GM18507 (cell line): ENCODE measurements at regions not wholly inside any gene's neighbourhood (a gene's known extent, or its start where the extent isn't known, plus 50 kb on each side); places are given as distances from the start of the nearest gene placed in this dataset.
"Not testable (repeated sequence)": the region's sequence is repeated elsewhere in the genome, so short reads cannot be mapped to it uniquely, and the experiment has no call there.

Experiments used
- DNase-seq: peaks from one replicate; pipeline ENCODE4 v3.0.0; 2011; ENCODE audit warnings: low read depth; ENCODE audit not compliant: insufficient read length; ENCODE audit errors: extremely low spot score
- FAIRE-seq: peaks from 2 replicates; lab custom pipeline; 2011; peaks lifted over from hg19 to GRCh38; lab: Jason Lieb, UNC

- FAIRE-seq (no peak), DNase-seq (no peak)
Measured at GRCh38 chr13:46498650-46499049, 54.3 kb upstream of the LRCH1 start.

GRCh38 chr13:46496086-46496485 lies 56.9 kb upstream of the LRCH1 start:
- FAIRE-seq, result no peak
- DNase-seq, result no peak

GRCh38 chr13:46495651-46496050 lies 57.3 kb upstream of the LRCH1 start:
- FAIRE-seq, result no peak

GRCh38 chr13:46495066-46495465 lies 57.9 kb upstream of the LRCH1 start:
- no peak for FAIRE-seq

More at GRCh38 chr13:46495651-46496050, 57.3 kb upstream of the LRCH1 start:
- no peak for DNase-seq

GRCh38 chr13:46492946-46493345 lies 60.0 kb upstream of the LRCH1 start:
- FAIRE-seq, result peak; percentile 76
- DNase-seq, result no peak

More at GRCh38 chr13:46495066-46495465, 57.9 kb upstream of the LRCH1 start:
- DNase-seq, result no peak

- DNase-seq (no peak), FAIRE-seq (no peak)
Measured at GRCh38 chr13:46491641-46492040, 61.3 kb upstream of the LRCH1 start.

- DNase-seq, result not testable (repeated sequence)
- peak; percentile 76 for FAIRE-seq
Measured at GRCh38 chr13:46490713-46491112, 62.3 kb upstream of the LRCH1 start.

GRCh38 chr13:46490129-46490528 lies 62.8 kb upstream of the LRCH1 start:
- no peak for DNase-seq
- FAIRE-seq, result no peak

GRCh38 chr13:46489586-46490023 lies 63.4 kb upstream of the LRCH1 start:
- DNase-seq (no peak), FAIRE-seq (no peak)

GRCh38 chr13:46487748-46488147 lies 65.2 kb upstream of the LRCH1 start:
- FAIRE-seq, result no peak
- DNase-seq, result no peak

- no peak for DNase-seq
Measured at GRCh38 chr13:46486270-46486669, 66.7 kb upstream of the LRCH1 start.

GRCh38 chr13:46484561-46484960 lies 68.4 kb upstream of the LRCH1 start:
- DNase-seq (no peak), FAIRE-seq (no peak)

More at GRCh38 chr13:46486270-46486669, 66.7 kb upstream of the LRCH1 start:
- FAIRE-seq, result no peak

GRCh38 chr13:46481166-46481565 lies 71.8 kb upstream of the LRCH1 start:
- FAIRE-seq, result no peak
- no peak for DNase-seq

GRCh38 chr13:46480131-46480530 lies 72.8 kb upstream of the LRCH1 start:
- no peak for FAIRE-seq
- DNase-seq, result no peak

- no peak for FAIRE-seq
- no peak for DNase-seq
Measured at GRCh38 chr13:46479691-46480090, 73.3 kb upstream of the LRCH1 start.

- DNase-seq, result no peak
- FAIRE-seq, result no peak
Measured at GRCh38 chr13:46479283-46479682, 73.7 kb upstream of the LRCH1 start.

GRCh38 chr13:46478651-46479050 lies 74.3 kb upstream of the LRCH1 start:
- DNase-seq, result no peak
- FAIRE-seq, result no peak

- DNase-seq (no peak), FAIRE-seq (no peak)
Measured at GRCh38 chr13:46476174-46476573, 76.8 kb upstream of the LRCH1 start.

GRCh38 chr13:46475541-46475991 lies 77.4 kb upstream of the LRCH1 start:
- no peak for FAIRE-seq
- no peak for DNase-seq

- FAIRE-seq, result no peak
Measured at GRCh38 chr13:46473806-46474205, 79.2 kb upstream of the LRCH1 start.

GRCh38 chr13:46472384-46472783 lies 80.6 kb upstream of the LRCH1 start:
- FAIRE-seq, result no peak
- no peak for DNase-seq

More at GRCh38 chr13:46473806-46474205, 79.2 kb upstream of the LRCH1 start:
- no peak for DNase-seq

GRCh38 chr13:46469699-46470098 lies 82.6 kb upstream of the RUBCNL start:
- not testable (repeated sequence) for DNase-seq, FAIRE-seq
